ENCODE measurements at regions not wholly inside any gene's neighbourhood (a gene's known extent, or its start where the extent isn't known, plus 50 kb on each side); places are given as distances from the start of the nearest gene placed in this dataset.

- Histone ChIP-seq H3K9me3 (ENCODE audit: insufficient read depth, low read length, severe bottlenecking) (no peaks in the 10 kb centered on the region), H3K27me3 (ENCODE audit: insufficient read depth, low read length, poor library complexity) (no peaks in the 10 kb centered on the region), H3K79me2 (ENCODE audit: insufficient read depth, low read length) (no peaks in the 10 kb centered on the region), H2AFZ (ENCODE audit: low read depth, low read length) (no peak overlapping the region), H3K9ac (ENCODE audit: low read depth, low read length) (no peak overlapping the region), H3K36me3 (ENCODE audit: insufficient read depth, low read length) (no peaks in the 10 kb centered on the region), H3K27ac (ENCODE audit: low read length) (no peak overlapping the region), H4K20me1 (ENCODE audit: insufficient read depth, low read length) (no peaks in the 10 kb centered on the region), H3K4me1 (ENCODE audit: insufficient read depth, low read length) (no peaks in the 10 kb centered on the region), H3K4me3 (ENCODE audit: low read depth in 1 of 2, low read length in 2 of 2) (no peak overlapping the region), H3K4me2 (ENCODE audit: insufficient read depth, low read length) (no peak overlapping the region)
- ATAC-seq (ENCODE audit: insufficient read depth, low read depth) (no peak), DNase-seq (no peak)
- no peak for TF ChIP-seq EZH2 (IDR thresholded peaks at IDR 0.05; ENCODE audit: borderline replicate concordance, low read depth, low read length, severe bottlenecking)
Observed at GRCh38 chr5:33317271-33317670, 123.5 kb upstream of the TARS1 start.

- Histone ChIP-seq H3K27ac (ENCODE audit: low read length) (no peak overlapping the region), H3K36me3 (ENCODE audit: insufficient read depth, low read length) (no peaks in the 10 kb centered on the region), H3K4me3 (ENCODE audit: low read depth in 1 of 2, low read length in 2 of 2) (no peak overlapping the region), H2AFZ (ENCODE audit: low read depth, low read length) (no peak overlapping the region), H3K27me3 (ENCODE audit: insufficient read depth, low read length, poor library complexity) (no peaks in the 10 kb centered on the region), H4K20me1 (ENCODE audit: insufficient read depth, low read length) (no peaks in the 10 kb centered on the region), H3K79me2 (ENCODE audit: insufficient read depth, low read length) (no peaks in the 10 kb centered on the region), H3K4me1 (ENCODE audit: insufficient read depth, low read length) (no peaks in the 10 kb centered on the region), H3K4me2 (ENCODE audit: insufficient read depth, low read length) (no peak overlapping the region), H3K9me3 (ENCODE audit: insufficient read depth, low read length, severe bottlenecking) (no peaks in the 10 kb centered on the region), H3K9ac (ENCODE audit: low read depth, low read length) (no peak overlapping the region)
- TF ChIP-seq EZH2 (IDR thresholded peaks at IDR 0.05; ENCODE audit: borderline replicate concordance, low read depth, low read length, severe bottlenecking) = no peak
- DNase-seq (no peak), ATAC-seq (ENCODE audit: insufficient read depth, low read depth) (no peak)
Observed at GRCh38 chr5:33319151-33319550, 121.6 kb upstream of the TARS1 start.

GRCh38 chr5:33319841-33320240, 120.9 kb upstream of the TARS1 start:
- Histone ChIP-seq H3K4me2 (ENCODE audit: insufficient read depth, low read length) (no peak overlapping the region), H3K9me3 (ENCODE audit: insufficient read depth, low read length, severe bottlenecking) (no peaks in the 10 kb centered on the region), H3K9ac (ENCODE audit: low read depth, low read length) (no peak overlapping the region), H3K4me3 (ENCODE audit: low read depth in 1 of 2, low read length in 2 of 2) (no peak overlapping the region), H2AFZ (ENCODE audit: low read depth, low read length) (no peak overlapping the region), H3K27me3 (ENCODE audit: insufficient read depth, low read length, poor library complexity) (no peaks in the 10 kb centered on the region), H3K36me3 (ENCODE audit: insufficient read depth, low read length) (no peaks in the 10 kb centered on the region), H3K79me2 (ENCODE audit: insufficient read depth, low read length) (no peaks in the 10 kb centered on the region), H3K27ac (ENCODE audit: low read length) (no peak overlapping the region), H4K20me1 (ENCODE audit: insufficient read depth, low read length) (no peaks in the 10 kb centered on the region), H3K4me1 (ENCODE audit: insufficient read depth, low read length) (no peaks in the 10 kb centered on the region)
- ATAC-seq (ENCODE audit: insufficient read depth, low read depth) (no peak), DNase-seq (no peak)
- TF ChIP-seq CTCF (IDR thresholded peaks at IDR 0.05; ENCODE audit: borderline replicate concordance, extremely low read depth, low read length, poor library complexity, severe bottlenecking) = no peak
- TF ChIP-seq EZH2 (IDR thresholded peaks at IDR 0.05; ENCODE audit: borderline replicate concordance, low read depth, low read length, severe bottlenecking) = no peak

- no peaks in the 10 kb centered on the region for H3K36me3 ChIP-seq (ENCODE audit: insufficient read depth, low read length)
- DNase-seq = no peak
Observed at GRCh38 chr5:33321026-33321425, 119.7 kb upstream of the TARS1 start.

More at GRCh38 chr5:33321026-33321425, 119.7 kb upstream of the TARS1 start:
- no peak for ATAC-seq (ENCODE audit: insufficient read depth, low read depth)
- Histone ChIP-seq H3K27me3 (ENCODE audit: insufficient read depth, low read length, poor library complexity) (no peaks in the 10 kb centered on the region), H2AFZ (ENCODE audit: low read depth, low read length) (no peak overlapping the region), H3K4me2 (ENCODE audit: insufficient read depth, low read length) (no peak overlapping the region), H3K79me2 (ENCODE audit: insufficient read depth, low read length) (no peaks in the 10 kb centered on the region), H4K20me1 (ENCODE audit: insufficient read depth, low read length) (no peaks in the 10 kb centered on the region), H3K9me3 (ENCODE audit: insufficient read depth, low read length, severe bottlenecking) (no peaks in the 10 kb centered on the region), H3K9ac (ENCODE audit: low read depth, low read length) (no peak overlapping the region), H3K4me1 (ENCODE audit: insufficient read depth, low read length) (no peaks in the 10 kb centered on the region), H3K4me3 (ENCODE audit: low read depth in 1 of 2, low read length in 2 of 2) (no peak overlapping the region), H3K27ac (ENCODE audit: low read length) (no peak overlapping the region)
- TF ChIP-seq CTCF (IDR thresholded peaks at IDR 0.05; ENCODE audit: borderline replicate concordance, extremely low read depth, low read length, poor library complexity, severe bottlenecking) = no peak
- TF ChIP-seq EZH2 (IDR thresholded peaks at IDR 0.05; ENCODE audit: borderline replicate concordance, low read depth, low read length, severe bottlenecking) = no peak
